Esophagus squamous epithelium (tissue), 5 donors: ENCODE measurements at regions not wholly inside any gene's neighbourhood (a gene's known extent, or its start where the extent isn't known, plus 50 kb on each side); places are given as distances from the start of the nearest gene placed in this dataset.

Experiments
- DNase-seq: peaks from one replicate; lab custom pipeline; 2025; lab: John Stamatoyannopoulos, UW
- H3K27ac ChIP-seq, 4 donors: fragments of 200-600 bp; sonication (generic); one replicate each; pipeline ENCODE4 v1.5.1; 2016 to 2019; ENCODE audit warnings: mild to moderate bottlenecking in 1 of 4
- H3K27me3 ChIP-seq, 4 donors: fragments of 200-600 bp; sonication (generic); 1 replicate in 3 of 4; 2 replicates in 1 of 4; pipeline versions ENCODE4 v1.5.1 to v1.6.0; 2017 to 2021; ENCODE audit warnings: antibody characterized with exemption in 1 of 4
- H3K36me3 ChIP-seq, 3 donors: fragments of 200-600 bp; sonication (generic); one replicate each; pipeline ENCODE4 v1.5.1; 2016 to 2019
- H3K4me1 ChIP-seq, 3 donors: fragments of 200-600 bp; sonication (generic); one replicate each; pipeline ENCODE4 v1.5.1; 2017 to 2019
- H3K4me3 ChIP-seq, 4 donors: fragments of 200-600 bp; sonication (generic); 1 replicate in 3 of 4; 2 replicates in 1 of 4; pipeline ENCODE4 v1.5.1; 2016 to 2019; ENCODE audit warnings: mild to moderate bottlenecking in 2 of 4, moderate library complexity in 1 of 4
- H3K9me3 ChIP-seq, 3 donors: fragments of 200-600 bp; sonication (generic); one replicate each; pipeline ENCODE4 v1.5.1; 2016 to 2019
- CTCF ChIP-seq, 6 experiments: fragments of 450-650 bp in 4 of 6; fragments of 200-600 bp in 2 of 6; sonication (generic) in 2 of 6; IDR thresholded peaks; one replicate each; pipeline ENCODE4 v1.5.1; 2016 to 2019; ENCODE audit warnings: antibody characterized with exemption in 6 of 6, mild to moderate bottlenecking in 4 of 6, moderate library complexity in 4 of 6
- POLR2A ChIP-seq, 4 donors: fragments of 450-650 bp; IDR thresholded peaks; one replicate each; pipeline ENCODE4 v1.6.1; 2017; ENCODE audit warnings: antibody characterized with exemption in 4 of 4, mild to moderate bottlenecking in 4 of 4, moderate library complexity in 3 of 4
- WGBS, 2 donors: methylation state at CpG; one replicate each; pipeline ENCODE4 v1.1.5; 2018; 5-methylcytosine and 5-hydroxymethylcytosine counted together
- intact Hi-C: fragments of 100-400 bp; cut with DNase I; formaldehyde crosslinking; loops from one replicate; pipeline ENCODE4 v1.15.0; 2022
- donor health status: DM: yes; HTN: yes; CAD: no.

- Histone ChIP-seq H3K4me3 (no peak overlapping the region), H3K27me3 (no peaks in the 10 kb centered on the region), H3K4me1 (peaks cover 75 to 100% (median 82%) of the 10 kb centered on the region in 3 donors), H3K36me3 (peaks cover 0 to 14% (median 0%) of the 10 kb centered on the region in 3 donors), H3K9me3 (no peaks in the 10 kb centered on the region), H3K27ac (peak overlapping the region in 2 of 4 donors; percentile 29 to 91)
- TF ChIP-seq POLR2A (IDR thresholded peaks at IDR 0.05) (no peak), CTCF (IDR thresholded peaks at IDR 0.05) (no peak)
- 78 to 91% methylated on average over 10 to 14 of the region's 16 CpGs for WGBS, 2 donors
- intact Hi-C loops = loop anchor here (5.0 kb wide), 1 partner anchor 60 kb away; no protein-coding TSS in a partner anchor
- DNase-seq = no peak
Observed at GRCh38 chr17:77432034-77432661, 291.4 kb downstream of the SEC14L1 start.

- TF ChIP-seq POLR2A (IDR thresholded peaks at IDR 0.05) (no peak), CTCF (IDR thresholded peaks at IDR 0.05) (no peak)
- no peak overlapping the region for H3K4me3 ChIP-seq
- no peaks in the 10 kb centered on the region for H3K9me3 ChIP-seq
- WGBS, 2 donors = 75 to 88% methylated on average over 6 to 8 of the region's 10 CpGs
- intact Hi-C loops = loop anchor here (5.0 kb wide), 1 partner anchor 60 kb away; no protein-coding TSS in a partner anchor
- peak overlapping the region in 2 of 4 donors; percentile 29 to 31 for H3K27ac ChIP-seq
- DNase-seq = no peak
- peaks cover 74 to 100% (median 82%) of the 10 kb centered on the region in 3 donors for H3K4me1 ChIP-seq
- peaks cover 0 to 14% (median 0%) of the 10 kb centered on the region in 3 donors for H3K36me3 ChIP-seq
- H3K27me3 ChIP-seq = no peaks in the 10 kb centered on the region
Observed at GRCh38 chr17:77432742-77433141, 292.0 kb downstream of the SEC14L1 start.

GRCh38 chr17:77433385-77434135 is 292.8 kb downstream of the SEC14L1 start:
- Histone ChIP-seq H3K27ac (peak overlapping the region in 3 of 4 donors; percentile 28 to 31 (median 29)), H3K4me3 (peak overlapping the region in 1 of 4 donors; percentile 8), H3K36me3 (peaks cover 0 to 14% (median 0%) of the 10 kb centered on the region in 3 donors), H3K27me3 (no peaks in the 10 kb centered on the region), H3K9me3 (no peaks in the 10 kb centered on the region), H3K4me1 (peaks cover 74 to 100% (median 82%) of the 10 kb centered on the region in 3 donors)
- DNase-seq = no peak
- intact Hi-C loops = loop anchor here (5.0 kb wide), 1 partner anchor 59 kb away; no protein-coding TSS in a partner anchor
- 50% methylated on average over 13 of the region's 27 CpGs; no CpG with 5 or more reads in 1 of the 2 donors for WGBS, 2 donors
- TF ChIP-seq CTCF (IDR thresholded peaks at IDR 0.05) (no peak), POLR2A (IDR thresholded peaks at IDR 0.05) (no peak)

- no peak for TF ChIP-seq CTCF (IDR thresholded peaks at IDR 0.05)
- TF ChIP-seq POLR2A (IDR thresholded peaks at IDR 0.05) = no peak
- H3K27me3 ChIP-seq = no peaks in the 10 kb centered on the region
- H3K9me3 ChIP-seq = no peaks in the 10 kb centered on the region
- H3K4me1 ChIP-seq = peaks cover 74 to 100% (median 82%) of the 10 kb centered on the region in 3 donors
- no peak overlapping the region for H3K4me3 ChIP-seq
- DNase-seq = no peak
- peak overlapping the region in 3 of 4 donors; percentile 9 to 88 (median 29) for H3K27ac ChIP-seq
- WGBS, 2 donors = 76 to 85% methylated on average over 6 to 11 of the region's 26 CpGs
- intact Hi-C loops = loop anchor here (5.0 kb wide), 1 partner anchor 58 kb away; no protein-coding TSS in a partner anchor
- peaks cover 0 to 14% (median 0%) of the 10 kb centered on the region in 3 donors for H3K36me3 ChIP-seq
Observed at GRCh38 chr17:77434136-77435114, 293.7 kb downstream of the SEC14L1 start.
